T-helper 2 cell treated with Interferon-gamma antibody and Interleukin-4, amounts not matched to agents 100 ng/mL and 5 ng/mL, for 36 hours (primary cell): ENCODE measurements at regions not wholly inside any gene's neighbourhood (a gene's known extent, or its start where the extent isn't known, plus 50 kb on each side); places are given as distances from the start of the nearest gene placed in this dataset.

Source experiments
- intact Hi-C: fragments of 100-400 bp; cut with micrococcal nuclease; formaldehyde crosslinking; loops from one replicate; pipeline ENCODE4 v1.15.1; 2023

GRCh38 chr6:9620263-9620662 lies 794.6 kb downstream of the TFAP2A start:
- intact Hi-C loops: no loop called here

GRCh38 chr6:9614778-9615177 lies 800.1 kb downstream of the TFAP2A start:
- intact Hi-C loops: no loop called here

DNA sequence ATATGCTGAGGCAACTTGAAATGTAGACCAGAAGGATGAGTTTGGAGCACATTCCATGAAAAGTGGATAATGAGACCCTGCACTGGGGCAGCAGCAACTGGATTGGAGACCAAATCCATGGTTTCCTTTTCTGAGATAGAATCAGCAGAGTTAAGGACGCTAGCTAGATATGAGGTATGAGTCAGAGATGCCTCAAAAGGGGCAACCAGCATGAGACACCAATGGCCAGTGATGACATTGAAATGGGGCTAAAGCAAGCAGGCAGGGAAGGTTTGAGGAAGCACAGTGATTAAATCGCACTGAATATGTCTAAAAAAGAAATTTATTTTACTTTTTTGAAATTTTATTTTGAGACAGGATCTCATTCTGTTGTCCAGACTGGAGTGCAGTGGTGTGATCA lies 802.4 kb downstream of the TFAP2A start:
- intact Hi-C loops: no loop called here

GRCh38 chr6:9610620-9611415 lies 804.1 kb downstream of the TFAP2A start:
- intact Hi-C loops: no loop called here

GRCh38 chr6:9606435-9607134 lies 808.3 kb downstream of the TFAP2A start:
- intact Hi-C loops: no loop called here

- intact Hi-C loops: no loop called here
Measured at GRCh38 chr6:9594746-9595145, 820.1 kb downstream of the TFAP2A start.

GRCh38 chr6:9593554-9593953 lies 821.3 kb downstream of the TFAP2A start:
- intact Hi-C loops: no loop called here

- intact Hi-C loops: no loop called here
Measured at GRCh38 chr6:9583753-9584352, 831.0 kb downstream of the TFAP2A start.

GRCh38 chr6:9581155-9581554 lies 833.7 kb downstream of the TFAP2A start:
- intact Hi-C loops: no loop called here

DNA sequence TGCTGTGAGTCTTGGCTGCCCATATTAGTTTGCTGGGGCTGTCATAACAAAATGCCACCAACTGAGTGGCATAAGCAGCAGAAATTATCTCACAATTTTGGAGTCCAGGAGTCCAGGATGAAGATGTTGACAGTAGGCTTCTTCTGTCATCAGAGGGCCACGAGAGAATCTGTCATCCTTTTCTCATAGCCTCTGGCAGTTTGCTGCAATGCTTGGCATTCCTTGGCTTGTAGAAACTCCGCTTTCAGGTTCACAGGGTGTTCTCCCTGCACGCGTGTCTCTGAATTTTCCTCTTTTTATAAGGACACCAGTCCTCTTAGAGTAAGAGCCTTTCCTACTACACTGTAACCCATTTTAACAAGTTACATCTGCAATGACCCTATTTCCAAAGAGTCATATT lies 838.4 kb downstream of the TFAP2A start:
- intact Hi-C loops: no loop called here

- intact Hi-C loops: no loop called here
Measured at GRCh38 chr6:9566096-9566495, 848.8 kb downstream of the TFAP2A start.

DNA sequence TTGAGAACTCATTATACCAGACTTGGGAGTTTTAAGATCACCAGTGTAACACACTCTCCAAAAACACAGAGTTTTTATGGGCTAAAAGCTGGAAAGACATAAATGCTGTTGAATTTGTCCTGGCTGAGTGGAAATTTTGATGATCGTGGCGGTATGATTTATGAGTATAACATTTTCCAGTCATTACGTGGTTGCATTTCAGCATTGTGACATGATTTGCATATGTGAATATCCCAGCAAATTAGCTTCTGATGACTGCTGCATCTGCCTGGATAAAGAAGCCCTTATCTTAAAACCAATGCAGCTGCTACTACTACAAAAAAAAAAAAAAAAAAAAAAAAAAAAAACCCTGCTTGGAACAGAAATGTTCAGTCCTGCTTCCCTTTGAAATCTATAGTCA lies 850.9 kb downstream of the TFAP2A start:
- intact Hi-C loops: no loop called here

GRCh38 chr6:9563568-9563967 lies 851.3 kb downstream of the TFAP2A start:
- intact Hi-C loops: no loop called here

GRCh38 chr6:9554806-9555205 lies 860.1 kb downstream of the TFAP2A start:
- intact Hi-C loops: no loop called here

GRCh38 chr6:9554323-9554722 lies 860.6 kb downstream of the TFAP2A start:
- intact Hi-C loops: no loop called here

DNA sequence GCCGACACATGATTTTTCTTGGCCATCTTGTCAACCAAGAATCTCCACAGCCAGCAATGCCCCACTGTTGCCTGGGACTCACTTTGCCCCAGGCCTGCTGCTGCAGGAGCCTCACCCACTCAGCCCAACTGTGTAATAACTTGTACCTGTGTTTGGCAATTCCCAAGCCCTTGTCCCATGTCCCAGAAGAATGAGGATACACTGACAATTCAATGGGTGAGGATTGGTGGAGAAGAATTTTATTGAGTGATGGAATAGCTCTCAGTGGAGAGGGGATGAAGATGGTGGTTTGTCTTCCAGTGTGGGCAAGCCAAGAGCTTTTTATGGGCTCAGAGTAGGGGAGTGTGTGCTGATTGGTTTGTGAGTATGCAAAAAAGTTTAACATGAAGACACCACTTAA lies 861.9 kb downstream of the TFAP2A start:
- intact Hi-C loops: no loop called here

- intact Hi-C loops: no loop called here
Measured at GRCh38 chr6:9543649-9544048, 871.2 kb downstream of the TFAP2A start.

DNA sequence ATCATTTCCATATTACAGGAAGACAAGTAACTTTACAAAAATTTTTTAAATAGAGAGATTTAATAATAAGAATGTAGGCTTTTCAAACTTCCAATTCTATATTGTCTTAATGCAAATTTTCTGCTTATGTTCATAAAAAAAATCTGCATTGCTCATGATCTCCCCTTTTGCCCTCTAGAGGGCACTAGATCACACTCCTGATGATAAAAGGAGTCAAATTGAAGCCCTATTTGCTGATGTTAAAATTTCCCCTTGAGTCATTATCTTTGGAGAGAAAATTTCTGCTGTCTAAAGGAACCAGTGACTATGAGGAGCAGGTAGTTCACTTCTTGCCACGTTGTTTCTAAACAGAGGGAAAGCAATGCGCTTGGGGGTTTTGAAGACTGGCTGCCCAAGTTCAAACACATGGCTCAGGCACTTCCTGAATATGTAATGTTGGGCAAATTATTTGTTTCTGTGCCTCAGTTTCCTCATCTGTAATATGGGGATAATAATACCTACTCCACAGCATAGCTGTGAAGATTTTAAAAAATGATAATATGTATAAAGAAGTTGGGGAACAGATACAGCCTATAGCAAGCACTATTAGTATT lies 874.2 kb downstream of the TFAP2A start:
- intact Hi-C loops: no loop called here

DNA sequence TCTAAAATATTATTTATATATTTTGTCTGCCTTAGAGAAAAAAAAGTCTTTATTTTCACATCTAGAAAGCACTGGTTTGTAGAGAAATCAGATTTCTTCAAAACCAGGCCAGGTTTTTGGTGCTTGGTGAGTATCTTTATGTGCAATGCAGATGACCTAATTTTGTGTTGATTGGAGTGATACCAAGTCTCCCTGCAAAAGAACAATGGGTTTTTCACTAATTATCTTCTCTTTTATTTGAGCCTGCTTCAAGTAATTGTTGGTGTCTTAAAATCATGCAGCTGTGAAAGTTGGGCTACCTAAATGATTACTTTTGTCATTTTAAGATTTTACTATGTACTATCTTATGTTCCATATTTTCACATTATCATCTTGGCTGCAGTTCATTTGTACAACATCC lies 874.7 kb downstream of the TFAP2A start:
- intact Hi-C loops: no loop called here

DNA sequence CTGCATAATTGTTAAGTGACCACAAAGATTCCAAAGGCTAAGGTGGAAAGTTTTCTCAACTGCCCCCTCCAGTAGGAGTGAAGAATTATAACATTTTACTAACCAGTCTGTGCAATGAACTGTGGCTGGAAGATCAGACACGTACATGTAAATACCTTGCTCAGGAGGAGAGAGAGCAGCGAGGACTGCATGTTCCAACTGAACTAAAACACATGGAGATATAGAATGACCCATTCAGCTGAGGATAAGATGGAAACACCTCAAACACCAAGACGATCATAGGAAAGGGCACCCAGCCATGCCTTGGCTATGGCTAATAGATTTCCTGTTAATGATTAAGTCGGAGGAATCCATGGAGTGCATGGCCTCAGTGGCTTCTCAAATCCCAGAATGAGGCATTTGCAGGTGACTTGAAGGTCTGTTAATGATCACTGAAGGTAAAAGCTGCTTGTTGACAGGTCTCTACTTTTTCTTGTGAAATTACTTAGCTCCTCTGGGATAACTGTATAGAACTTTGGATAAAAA lies 875.6 kb downstream of the TFAP2A start:
- intact Hi-C loops: no loop called here

GRCh38 chr6:9537381-9537780 lies 877.5 kb downstream of the TFAP2A start:
- intact Hi-C loops: no loop called here

GRCh38 chr6:9535106-9535505 lies 879.8 kb downstream of the TFAP2A start:
- intact Hi-C loops: no loop called here
